IMR-90 (cell line): ENCODE measurements at regions not wholly inside any gene's neighbourhood (a gene's known extent, or its start where the extent isn't known, plus 50 kb on each side); places are given as distances from the start of the nearest gene placed in this dataset.

Source experiments
- ATAC-seq: fragments of 200-7000 bp; cut with Tn5 transposase; 2 replicates; pipeline ENCODE4 v1.9.1; 2020; ENCODE audit warnings: low read depth, mild to moderate bottlenecking, moderate library complexity
- BruUV-seq: library from RNA; stranded (reverse); fragments of 400-500 nt; replicated peaks from 2 replicates; lab custom pipeline; 2021; lab: Mats Ljungman, UMichigan
- CTCF ChIA-PET: fragments of 300-600 bp; formaldehyde crosslinking; extraction: SDS; loops from one replicate; lab custom pipeline; 2021; ENCODE audit warnings: antibody characterized with exemption; lab: Yijun Ruan, JAX
- POLR2A ChIA-PET: fragments of 300-600 bp; sonication (Branson Sonifier 250); formaldehyde crosslinking; loops from one replicate; lab custom pipeline; 2022; ENCODE audit warnings: antibody characterized with exemption; ENCODE audit not compliant: unreplicated experiment; lab: Charles Lee
- DNase-seq: peaks from one replicate; pipeline ENCODE4 v3.0.0; 2013
- H2AFZ ChIP-seq: replicated peaks from 2 replicates; pipeline ENCODE3; 2013; ENCODE audit warnings: low read length, mild to moderate bottlenecking; ENCODE audit not compliant: poor library complexity
- H2AK5ac ChIP-seq: 2 replicates; pipeline ENCODE4 v1.6.1; 2013; ENCODE audit warnings: low read depth, low read length, inconsistent platforms
- H2AK9ac ChIP-seq: replicated peaks from 2 replicates; pipeline ENCODE3; 2013; ENCODE audit warnings: mild to moderate bottlenecking, low read depth, low read length, moderate library complexity; ENCODE audit not compliant: poor library complexity
- H2BK120ac ChIP-seq: 2 replicates; pipeline ENCODE4 v1.6.1; 2013; ENCODE audit warnings: low read depth, low read length, inconsistent platforms
- H2BK15ac ChIP-seq: 3 replicates; pipeline ENCODE4 v1.6.1; 2013; ENCODE audit warnings: low read depth, low read length, inconsistent platforms
- H2BK20ac ChIP-seq: 2 replicates; pipeline ENCODE4 v1.6.1; 2013; ENCODE audit warnings: low read depth, mild to moderate bottlenecking, inconsistent platforms, low read length, moderate library complexity
- H2BK5ac ChIP-seq: 2 replicates; pipeline ENCODE4 v1.6.1; 2013; ENCODE audit warnings: mild to moderate bottlenecking, low read depth, low read length, inconsistent platforms; ENCODE audit not compliant: poor library complexity, severe bottlenecking
- H3K14ac ChIP-seq: replicated peaks from 2 replicates; pipeline ENCODE4 v1.6.1; 2013; ENCODE audit warnings: low read depth, low read length, inconsistent platforms
- H3K18ac ChIP-seq: 2 replicates; pipeline ENCODE4 v1.6.1; 2013; ENCODE audit warnings: low read depth, low read length, control low read depth
- H3K23ac ChIP-seq: 2 replicates; pipeline ENCODE4 v1.6.1; 2013; ENCODE audit warnings: low read depth, low read length, inconsistent platforms
- H3K27ac ChIP-seq: 2 replicates; pipeline ENCODE4 v1.5.1; 2013; ENCODE audit warnings: mild to moderate bottlenecking, control low read depth, low read length; ENCODE audit not compliant: insufficient read depth
- H3K27me3 ChIP-seq: 2 replicates; pipeline ENCODE4 v1.6.1; 2013; ENCODE audit warnings: low read length; ENCODE audit not compliant: control insufficient read depth, insufficient read depth
- H3K36me3 ChIP-seq: 2 replicates; pipeline ENCODE4 v1.6.1; 2013; ENCODE audit warnings: low read length, mixed read lengths; ENCODE audit not compliant: control insufficient read depth, insufficient read depth
- H3K4ac ChIP-seq: 2 replicates; pipeline ENCODE4 v1.6.1; 2013; ENCODE audit warnings: low read depth, low read length, inconsistent platforms
- H3K4me1 ChIP-seq: 2 replicates; pipeline ENCODE4 v1.6.1; 2013; ENCODE audit warnings: low read length, mixed read lengths; ENCODE audit not compliant: control insufficient read depth, insufficient read depth
- H3K4me2 ChIP-seq: 2 replicates; pipeline ENCODE4 v1.6.1; 2013; ENCODE audit warnings: low read depth, mild to moderate bottlenecking, control low read depth, low read length, moderate library complexity
- H3K4me3 ChIP-seq: 2 replicates; pipeline ENCODE4 v1.5.1; 2013; ENCODE audit warnings: low read depth, mild to moderate bottlenecking, control low read depth, low read length, moderate library complexity; ENCODE audit not compliant: insufficient read depth
- H3K56ac ChIP-seq: 2 replicates; pipeline ENCODE4 v1.6.1; 2013; ENCODE audit warnings: low read length, inconsistent platforms; ENCODE audit not compliant: insufficient read depth; ENCODE audit errors: extremely low read depth
- H3K79me1 ChIP-seq, 2 experiments: 2 replicates each; pipeline ENCODE4 v1.6.1; 2013; ENCODE audit warnings: low read length in 2 of 2, inconsistent platforms in 1 of 2, low read depth in 1 of 2
- H3K9ac ChIP-seq: 2 replicates; pipeline ENCODE4 v1.6.1; 2013; ENCODE audit warnings: low read depth, low read length, control low read depth
- H3K9me1 ChIP-seq: 2 replicates; pipeline ENCODE4 v1.6.1; 2013; ENCODE audit warnings: low read length, inconsistent platforms; ENCODE audit not compliant: insufficient read depth
- H3K9me3 ChIP-seq: 2 replicates; pipeline ENCODE4 v1.6.1; 2013; ENCODE audit warnings: low read length; ENCODE audit not compliant: control insufficient read depth, insufficient read depth
- H4K20me1 ChIP-seq: 2 replicates; pipeline ENCODE4 v1.6.1; 2013; ENCODE audit warnings: low read length, inconsistent platforms; ENCODE audit not compliant: insufficient read depth
- H4K5ac ChIP-seq: 2 replicates; pipeline ENCODE4 v1.6.1; 2013; ENCODE audit warnings: mild to moderate bottlenecking, low read depth, low read length, control low read depth
- H4K8ac ChIP-seq, 2 experiments: 2 replicates each; pipeline ENCODE4 v1.6.1; 2013; ENCODE audit warnings: low read depth in 2 of 2, low read length in 2 of 2, control low read depth in 1 of 2, inconsistent platforms in 1 of 2
- H4K91ac ChIP-seq: 2 replicates; pipeline ENCODE4 v1.6.1; 2013; ENCODE audit warnings: low read depth, low read length, inconsistent platforms; ENCODE audit not compliant: insufficient read depth
- BHLHE40 ChIP-seq: fragments of 150-350 bp; IDR thresholded peaks from 2 replicates; pipeline ENCODE4 v1.6.1; 2016; ENCODE audit warnings: mild to moderate bottlenecking, low read depth, low read length
- CEBPB ChIP-seq: IDR thresholded peaks from 2 replicates; pipeline ENCODE4 v1.6.1; 2012; ENCODE audit warnings: low read depth, low read length, improper control_type of control experiment
- CHD1 ChIP-seq: IDR thresholded peaks from 2 replicates; pipeline ENCODE4 v1.6.1; 2012; ENCODE audit warnings: low read depth, low read length, improper control_type of control experiment
- ELK1 ChIP-seq: fragments of 150-350 bp; IDR thresholded peaks from 2 replicates; pipeline ENCODE4 v1.6.1; 2016; ENCODE audit warnings: low read depth, mild to moderate bottlenecking, low read length, moderate library complexity, borderline replicate concordance
- FOS ChIP-seq: fragments of 150-350 bp; IDR thresholded peaks from 2 replicates; pipeline ENCODE4 v1.6.1; 2016; ENCODE audit warnings: low read depth, low read length
- MAFK ChIP-seq: IDR thresholded peaks from 2 replicates; pipeline ENCODE4 v1.6.1; 2012; ENCODE audit warnings: low read depth, low read length, improper control_type of control experiment
- MAZ ChIP-seq: IDR thresholded peaks from 2 replicates; pipeline ENCODE4 v1.6.1; 2012; ENCODE audit warnings: low read depth, mild to moderate bottlenecking, low read length, improper control_type of control experiment, moderate library complexity, borderline replicate concordance
- MXI1 ChIP-seq: IDR thresholded peaks from 2 replicates; pipeline ENCODE4 v1.6.1; 2012; ENCODE audit warnings: low read depth, mild to moderate bottlenecking, low read length, moderate library complexity, borderline replicate concordance
- NFE2L2 ChIP-seq: fragments of 150-350 bp; IDR thresholded peaks from 2 replicates; pipeline ENCODE4 v1.6.1; 2016; ENCODE audit warnings: low read depth, mild to moderate bottlenecking, low read length
- POLR2A ChIP-seq: IDR thresholded peaks from 2 replicates; pipeline ENCODE4 v1.6.1; 2012; ENCODE audit warnings: mild to moderate bottlenecking, low read depth, low read length
- RAD21 ChIP-seq: IDR thresholded peaks from 2 replicates; pipeline ENCODE4 v1.6.1; 2012; ENCODE audit warnings: low read length, improper control_type of control experiment
- RCOR1 ChIP-seq: IDR thresholded peaks from 2 replicates; pipeline ENCODE4 v1.6.1; 2012; ENCODE audit warnings: mild to moderate bottlenecking, low read length, improper control_type of control experiment; ENCODE audit not compliant: insufficient replicate concordance
- RFX5 ChIP-seq: IDR thresholded peaks from 2 replicates; pipeline ENCODE4 v1.8.0; 2012; ENCODE audit warnings: low read depth, mild to moderate bottlenecking, low read length, moderate library complexity
- SMC3 ChIP-seq: fragments of 150-350 bp; IDR thresholded peaks from 2 replicates; pipeline ENCODE4 v1.6.1; 2016; ENCODE audit warnings: low read depth, mild to moderate bottlenecking, antibody characterized with exemption, low read length, moderate library complexity
- WGBS, 2 experiments: methylation state at CpG; one replicate each; pipeline versions ENCODE4 v1.1.5 to v1.1.7; 2013; ENCODE audit warnings: missing lambda C conversion rate in 2 of 2; ENCODE audit not compliant: insufficient read length in 1 of 2; ENCODE audit errors: extremely low coverage in 2 of 2; 5-methylcytosine and 5-hydroxymethylcytosine counted together
- dilution Hi-C: fragments of 300-500 bp; cut with HindIII; formaldehyde crosslinking; loops from one replicate; pipeline ENCODE4 v1.14.3; 2018; ENCODE audit warnings: low sequenced_read_pairs; ENCODE audit not compliant: unreplicated experiment
- in situ Hi-C: fragments of 300-500 bp; cut with MboI; formaldehyde crosslinking; loops from 3 replicates; pipeline ENCODE4 v1.14.3; 2019; ENCODE audit warnings: low sequenced_read_pairs, inconsistent platforms, mixed read lengths
- intact Hi-C: fragments of 100-400 bp; cut with micrococcal nuclease; formaldehyde crosslinking; loops from 2 replicates; pipeline ENCODE4 v1.10.0; 2022
- TF ChIP-seq, protein P1 (sequence below): conservative IDR thresholded peaks from 2 replicates; pipeline ENCODE4 v1.5.1; 2012; ENCODE audit warnings: mild to moderate bottlenecking, low read depth, low read length, improper control_type of control experiment
- TF ChIP-seq, protein P2 (sequence below): fragments of 150-350 bp; IDR thresholded peaks from 2 replicates; pipeline ENCODE4 v1.6.1; 2017; ENCODE audit warnings: mild to moderate bottlenecking, antibody characterized with exemption, low read length, low read depth

DNA sequence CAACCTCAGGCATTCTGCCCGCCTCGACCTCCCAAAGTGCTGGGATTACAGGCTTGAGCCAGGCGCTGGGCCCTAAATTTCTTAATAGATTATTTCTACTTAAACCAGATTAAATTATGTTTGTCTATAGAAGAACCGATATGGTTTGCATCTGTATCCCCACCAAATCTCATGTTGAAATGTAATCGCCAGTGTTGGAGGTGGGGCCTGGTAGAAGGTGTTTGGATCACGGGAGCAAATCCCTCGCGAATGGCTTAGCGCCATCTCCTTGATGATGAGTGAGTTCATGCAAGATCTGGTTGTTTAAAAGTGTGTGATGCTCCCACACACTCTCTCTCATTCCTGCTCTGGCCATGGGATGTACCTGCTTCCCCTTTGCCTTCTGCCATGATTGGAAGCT is 109.3 kb upstream of the NANOS1 start:
- dilution Hi-C loops (no loop called here), in situ Hi-C loops (no loop called here), intact Hi-C loops (no loop called here)
- no peak for DNase-seq
- Histone ChIP-seq H2BK120ac (no peak overlapping the region), H3K27ac (no peak overlapping the region), H3K4me3 (no peak overlapping the region), H3K9me3 (no peaks in the 10 kb centered on the region), H3K23ac (no peak overlapping the region), H2AK9ac (no peak overlapping the region), H3K9ac (no peak overlapping the region), H3K36me3 (no peaks in the 10 kb centered on the region), H3K4ac (no peak overlapping the region), H3K4me2 (no peak overlapping the region), H2AK5ac (no peak overlapping the region), H3K4me1 (no peaks in the 10 kb centered on the region), H3K79me1 (no peaks in the 10 kb centered on the region), H2BK15ac (no peak overlapping the region), H4K20me1 (no peaks in the 10 kb centered on the region), H2BK5ac (no peak overlapping the region), H2AFZ (no peak overlapping the region), H4K91ac (no peak overlapping the region), H3K56ac (no peak overlapping the region), H3K18ac (no peak overlapping the region), H4K5ac (no peak overlapping the region), H3K9me1 (no peaks in the 10 kb centered on the region), H3K14ac (no peak overlapping the region), H4K8ac (no peak overlapping the region), H2BK20ac (no peak overlapping the region), H3K27me3 (peaks cover 8% of the 10 kb centered on the region)
- ChIA-PET POLR2A (no interaction called here), CTCF (no interaction called here)
- no peak for ATAC-seq
- no CpG with 5 or more reads among the region's 9 CpGs for WGBS, 2 experiments
- BruUV-seq: no TSS peak
- TF ChIP-seq, protein P1, sequence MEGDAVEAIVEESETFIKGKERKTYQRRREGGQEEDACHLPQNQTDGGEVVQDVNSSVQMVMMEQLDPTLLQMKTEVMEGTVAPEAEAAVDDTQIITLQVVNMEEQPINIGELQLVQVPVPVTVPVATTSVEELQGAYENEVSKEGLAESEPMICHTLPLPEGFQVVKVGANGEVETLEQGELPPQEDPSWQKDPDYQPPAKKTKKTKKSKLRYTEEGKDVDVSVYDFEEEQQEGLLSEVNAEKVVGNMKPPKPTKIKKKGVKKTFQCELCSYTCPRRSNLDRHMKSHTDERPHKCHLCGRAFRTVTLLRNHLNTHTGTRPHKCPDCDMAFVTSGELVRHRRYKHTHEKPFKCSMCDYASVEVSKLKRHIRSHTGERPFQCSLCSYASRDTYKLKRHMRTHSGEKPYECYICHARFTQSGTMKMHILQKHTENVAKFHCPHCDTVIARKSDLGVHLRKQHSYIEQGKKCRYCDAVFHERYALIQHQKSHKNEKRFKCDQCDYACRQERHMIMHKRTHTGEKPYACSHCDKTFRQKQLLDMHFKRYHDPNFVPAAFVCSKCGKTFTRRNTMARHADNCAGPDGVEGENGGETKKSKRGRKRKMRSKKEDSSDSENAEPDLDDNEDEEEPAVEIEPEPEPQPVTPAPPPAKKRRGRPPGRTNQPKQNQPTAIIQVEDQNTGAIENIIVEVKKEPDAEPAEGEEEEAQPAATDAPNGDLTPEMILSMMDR: no peak
- no peak for TF ChIP-seq ELK1
- TF ChIP-seq RAD21: no peak
- no peak for TF ChIP-seq SMC3
- no peak for TF ChIP-seq RCOR1
- no peak for TF ChIP-seq MAZ
- TF ChIP-seq NFE2L2: no peak
- no peak for TF ChIP-seq MAFK
- TF ChIP-seq MXI1: no peak
- TF ChIP-seq, protein P2, sequence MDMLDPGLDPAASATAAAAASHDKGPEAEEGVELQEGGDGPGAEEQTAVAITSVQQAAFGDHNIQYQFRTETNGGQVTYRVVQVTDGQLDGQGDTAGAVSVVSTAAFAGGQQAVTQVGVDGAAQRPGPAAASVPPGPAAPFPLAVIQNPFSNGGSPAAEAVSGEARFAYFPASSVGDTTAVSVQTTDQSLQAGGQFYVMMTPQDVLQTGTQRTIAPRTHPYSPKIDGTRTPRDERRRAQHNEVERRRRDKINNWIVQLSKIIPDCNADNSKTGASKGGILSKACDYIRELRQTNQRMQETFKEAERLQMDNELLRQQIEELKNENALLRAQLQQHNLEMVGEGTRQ: no peak
- no peak for TF ChIP-seq RFX5
- no peak for TF ChIP-seq BHLHE40
- no peak for TF ChIP-seq FOS
- TF ChIP-seq CHD1: no peak
- TF ChIP-seq CEBPB: no peak
- no peak for TF ChIP-seq POLR2A
